Right hindlimb (tissue), 1 donor: ENCODE measurements at regions not wholly inside any gene's neighbourhood (a gene's known extent, or its start where the extent isn't known, plus 50 kb on each side); places are given as distances from the start of the nearest gene placed in this dataset.

ENCODE experiments used
- DNase-seq: peaks from one replicate; pipeline ENCODE4 v3.0.0-alpha.2; 2018

DNA sequence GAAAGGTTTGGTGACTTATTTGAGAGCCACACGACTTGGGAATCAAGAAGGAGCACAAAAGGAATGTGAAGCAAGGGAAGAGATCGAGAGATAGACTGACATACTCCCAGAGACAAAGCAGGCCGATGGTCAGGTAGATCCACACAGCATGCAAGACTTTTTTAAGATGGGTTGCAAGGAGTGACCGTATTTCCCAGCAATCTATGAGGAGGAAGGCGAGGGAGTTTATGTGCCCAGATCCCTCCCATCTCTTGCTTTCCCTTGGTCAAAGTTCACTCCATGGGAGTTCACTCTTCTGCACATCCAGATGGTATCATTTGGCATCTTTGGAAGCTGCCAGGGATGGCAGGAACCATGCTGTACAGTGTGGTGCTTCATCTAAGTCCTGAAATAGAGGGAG, 148.9 kb downstream of the RMI1 start:
- no peak for DNase-seq

GRCh38 chr9:84136119-84136868, 155.7 kb downstream of the RMI1 start:
- no peak for DNase-seq

GRCh38 chr9:84137968-84138367, 157.4 kb downstream of the RMI1 start:
- no peak for DNase-seq

DNA sequence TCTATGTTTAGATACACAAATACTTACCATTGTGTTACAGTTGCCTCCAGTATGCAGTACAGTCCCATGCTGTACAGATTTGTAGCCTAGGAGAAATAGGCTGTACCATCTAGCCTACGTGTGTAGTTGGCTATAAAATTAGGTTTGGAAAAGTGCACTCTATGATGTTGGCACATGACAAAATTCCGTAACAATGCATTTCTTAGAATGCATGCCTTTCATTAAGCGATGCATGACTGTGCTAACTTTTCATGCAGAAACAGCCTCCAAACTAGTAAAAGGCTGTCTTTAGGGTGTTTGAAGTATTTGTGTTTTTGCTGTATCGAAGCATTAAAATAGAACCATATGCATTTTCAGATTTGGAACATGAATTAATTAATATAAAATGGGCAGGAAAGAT, 157.9 kb downstream of the RMI1 start:
- no peak for DNase-seq

DNA sequence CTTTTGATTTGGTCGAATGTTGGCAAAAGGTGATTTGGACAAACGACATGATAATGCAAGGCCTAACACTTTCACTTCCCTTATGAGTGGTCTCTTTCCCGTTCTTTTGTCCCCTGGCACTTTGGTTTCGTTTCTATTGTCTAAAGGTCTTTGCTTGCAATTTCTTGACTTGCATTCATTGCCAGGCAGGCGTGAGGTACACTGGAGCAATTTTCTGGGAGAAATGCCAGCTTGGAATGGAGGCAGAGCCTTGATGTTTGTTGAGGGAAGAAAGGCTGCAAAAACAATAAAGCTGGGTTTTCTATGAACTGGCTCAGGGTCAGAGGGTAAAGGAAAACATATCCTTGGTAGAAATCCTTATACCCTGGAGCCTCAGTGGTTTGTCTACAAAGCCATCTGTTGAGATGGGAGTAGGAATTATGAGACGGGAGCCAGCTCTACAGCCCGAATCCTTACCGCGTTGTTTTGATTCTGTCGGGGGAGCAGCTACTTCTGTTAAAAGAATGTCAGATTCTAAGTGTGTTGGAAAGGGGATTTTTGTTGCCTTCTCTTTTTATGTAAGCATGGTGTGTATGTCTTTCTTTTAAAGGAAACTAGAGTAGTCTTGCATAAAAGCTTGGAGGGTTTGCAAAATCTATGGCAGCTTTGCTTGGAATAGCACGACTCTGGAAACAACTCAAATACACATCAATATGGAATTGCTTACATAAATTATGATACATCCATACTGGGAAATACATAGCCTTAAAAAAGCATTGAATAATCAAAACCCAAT, 158.9 kb downstream of the RMI1 start:
- DNase-seq, result peak; percentile 78

GRCh38 chr9:84140535-84141101, 160.0 kb downstream of the RMI1 start:
- DNase-seq, result peak; percentile 34

- DNase-seq, result no peak
Observed at GRCh38 chr9:84141741-84142370, 161.3 kb downstream of the RMI1 start.

DNA sequence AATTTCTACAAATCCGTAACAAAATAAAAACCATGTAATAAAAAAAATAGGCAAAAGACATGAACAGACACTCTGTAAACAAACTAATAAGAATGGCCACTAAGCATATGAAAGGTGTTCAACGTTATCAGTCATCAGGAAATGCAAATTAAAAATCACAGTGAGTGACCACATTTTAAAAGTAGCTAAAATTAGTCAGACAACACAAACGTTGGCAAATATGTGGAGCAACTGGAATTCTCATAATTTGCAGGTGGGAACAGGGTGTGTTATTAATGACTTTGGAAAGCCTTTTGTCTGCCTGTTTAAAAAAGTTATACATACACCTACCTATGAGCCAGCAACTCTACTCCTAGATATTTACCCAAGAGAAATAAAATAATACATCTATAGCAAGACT, 164.4 kb downstream of the RMI1 start:
- no peak for DNase-seq

- no peak for DNase-seq
Observed at GRCh38 chr9:84145780-84146179, 165.2 kb downstream of the RMI1 start.

- DNase-seq, result no peak
Observed at GRCh38 chr9:84146893-84147710, 166.5 kb downstream of the RMI1 start.

DNA sequence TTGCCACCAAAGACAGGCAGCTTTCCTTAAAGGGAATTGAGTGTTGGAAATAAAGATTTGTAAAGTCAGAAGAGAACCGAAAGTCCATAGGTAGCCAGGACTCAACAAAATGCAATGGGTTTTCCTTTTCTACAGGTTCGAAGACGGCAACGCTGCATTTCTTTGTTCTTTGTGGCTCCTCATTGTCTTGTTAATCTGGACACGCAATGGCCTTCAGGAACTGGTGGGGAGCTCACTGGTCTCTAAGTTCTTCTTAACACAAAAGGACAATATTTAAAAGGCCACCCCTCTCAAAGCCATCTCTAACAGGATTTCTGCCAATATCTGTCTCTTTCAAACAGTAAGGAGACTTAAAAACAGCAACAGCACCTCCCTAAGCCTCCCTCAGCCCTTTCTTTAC, 170.6 kb downstream of the RMI1 start:
- no peak for DNase-seq

GRCh38 chr9:84151640-84152039, 171.0 kb downstream of the RMI1 start:
- DNase-seq, result no peak

- DNase-seq, result no peak
Observed at GRCh38 chr9:84152204-84152603, 171.6 kb downstream of the RMI1 start.

DNA sequence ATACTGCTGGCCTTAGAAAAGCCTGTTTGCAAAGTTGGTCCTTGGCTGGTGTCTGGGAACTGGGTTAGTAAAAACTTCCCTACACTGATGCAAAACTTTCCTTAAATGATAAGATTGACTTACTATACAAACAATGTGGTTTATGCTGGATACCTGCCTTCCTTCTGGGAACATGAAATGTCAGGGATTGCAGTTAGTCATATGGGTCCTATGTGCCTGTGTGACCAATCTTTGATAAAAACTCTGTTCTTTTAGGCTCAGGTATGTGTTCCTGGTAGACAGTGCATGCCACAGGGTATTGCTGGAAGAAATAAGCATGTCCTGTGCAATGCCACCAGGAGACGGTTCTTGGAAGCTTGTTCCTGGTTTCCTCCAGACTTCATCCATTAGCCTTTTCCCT, 173.3 kb downstream of the RMI1 start:
- no peak for DNase-seq

- DNase-seq, result no peak
Observed at GRCh38 chr9:84154320-84154719, 173.7 kb downstream of the RMI1 start.

- DNase-seq, result peak; percentile 32
Observed at GRCh38 chr9:84163052-84163650, 177.4 kb downstream of the SLC28A3 start.

- DNase-seq, result no peak
Observed at GRCh38 chr9:84166891-84167290, 173.7 kb downstream of the SLC28A3 start.

DNA sequence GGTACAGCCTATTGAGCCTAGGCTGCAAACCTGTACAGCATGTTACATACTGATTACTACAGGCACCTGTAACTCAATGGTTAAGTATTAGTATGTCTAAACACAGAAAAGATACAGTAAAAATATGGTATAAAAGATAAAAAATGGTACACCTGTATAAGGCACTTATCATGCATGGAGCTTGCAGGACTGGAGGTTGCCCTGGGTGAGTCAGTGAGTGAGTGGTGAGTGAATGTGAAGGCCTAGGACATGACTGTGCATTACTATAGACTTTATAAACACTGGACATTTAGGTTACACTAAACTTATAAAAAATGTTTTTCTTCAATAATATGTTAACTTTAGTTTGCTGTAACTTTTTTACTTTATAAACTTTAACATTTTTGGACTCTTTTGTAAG, 171.3 kb downstream of the SLC28A3 start:
- DNase-seq, result no peak

DNA sequence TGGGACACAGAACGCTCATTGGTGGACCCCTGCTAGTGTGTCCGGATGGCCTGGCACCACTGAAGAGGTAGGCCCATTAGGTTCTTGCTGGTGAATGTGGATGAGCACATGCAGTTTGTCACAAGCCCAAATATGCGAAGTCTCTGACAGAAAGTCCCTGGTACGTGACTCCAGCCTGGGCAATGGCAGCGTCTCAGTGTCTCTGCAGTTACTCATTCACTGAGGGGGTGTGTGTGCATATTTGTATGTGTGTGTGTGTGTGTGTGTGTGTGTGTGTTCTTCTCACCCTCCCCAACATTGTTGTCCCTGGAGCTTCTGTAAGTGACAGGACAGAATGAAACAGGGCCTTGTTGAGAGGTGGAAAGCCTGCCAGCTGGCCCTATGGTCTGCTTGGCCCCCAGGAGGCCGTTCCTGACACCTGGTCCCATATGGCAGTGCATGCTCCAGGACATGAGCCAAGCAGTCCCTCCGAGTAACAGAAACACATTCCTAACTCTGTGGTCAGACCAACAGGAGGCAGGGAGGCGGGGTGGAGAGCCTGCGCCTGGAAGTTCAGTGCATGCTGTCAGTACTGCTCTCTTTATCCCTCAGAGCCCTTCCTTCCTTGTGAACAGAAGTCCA, 169.9 kb downstream of the SLC28A3 start:
- peak; percentile 91 for DNase-seq

- DNase-seq, result no peak
Observed at GRCh38 chr9:84173961-84174360, 166.6 kb downstream of the SLC28A3 start.

DNA sequence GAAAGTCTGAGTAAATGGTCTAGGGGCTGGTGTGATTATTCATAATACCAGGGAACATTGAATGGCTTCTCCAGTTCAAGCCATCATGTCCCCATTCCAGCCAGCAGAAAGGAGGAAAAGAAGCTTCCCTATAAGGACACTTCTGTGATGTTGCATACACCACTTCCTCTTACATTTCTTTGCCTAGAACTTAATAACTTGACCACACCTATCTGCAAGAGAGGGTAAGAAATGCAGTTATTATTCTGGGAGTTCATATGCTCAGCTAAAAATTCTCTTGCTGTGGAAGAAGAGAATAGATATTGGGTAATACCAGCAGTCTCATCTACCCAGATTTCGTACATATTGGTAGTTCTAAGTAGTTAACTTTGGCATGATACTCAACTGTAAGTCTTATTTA, 166.1 kb downstream of the SLC28A3 start:
- no peak for DNase-seq

DNA sequence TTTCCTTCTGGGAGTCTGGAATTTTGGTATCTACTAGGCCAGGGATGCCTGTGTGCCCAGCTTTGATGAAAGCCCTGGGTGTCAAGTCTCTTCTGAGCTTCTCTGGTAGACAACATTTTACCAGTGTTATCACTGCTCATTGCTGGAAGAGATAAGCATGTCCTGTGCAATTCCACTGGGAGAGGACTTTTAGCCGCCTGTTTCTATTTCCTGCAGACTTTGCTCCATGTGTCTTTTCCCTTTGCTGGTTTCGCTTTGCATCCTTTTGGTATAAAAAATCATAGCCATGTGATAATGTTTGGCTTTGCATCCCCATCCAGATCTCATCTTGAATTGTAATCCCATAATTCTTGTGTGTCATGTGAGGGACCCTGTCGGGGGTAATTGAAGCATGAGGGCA, 163.2 kb downstream of the SLC28A3 start:
- DNase-seq, result no peak
